RPMI8226 (cell line): ENCODE measurements at regions not wholly inside any gene's neighbourhood (a gene's known extent, or its start where the extent isn't known, plus 50 kb on each side); places are given as distances from the start of the nearest gene placed in this dataset.

ENCODE experiments used
- DNase-seq: peaks from one replicate; pipeline ENCODE4 v3.0.0-alpha.2; 2015

DNA sequence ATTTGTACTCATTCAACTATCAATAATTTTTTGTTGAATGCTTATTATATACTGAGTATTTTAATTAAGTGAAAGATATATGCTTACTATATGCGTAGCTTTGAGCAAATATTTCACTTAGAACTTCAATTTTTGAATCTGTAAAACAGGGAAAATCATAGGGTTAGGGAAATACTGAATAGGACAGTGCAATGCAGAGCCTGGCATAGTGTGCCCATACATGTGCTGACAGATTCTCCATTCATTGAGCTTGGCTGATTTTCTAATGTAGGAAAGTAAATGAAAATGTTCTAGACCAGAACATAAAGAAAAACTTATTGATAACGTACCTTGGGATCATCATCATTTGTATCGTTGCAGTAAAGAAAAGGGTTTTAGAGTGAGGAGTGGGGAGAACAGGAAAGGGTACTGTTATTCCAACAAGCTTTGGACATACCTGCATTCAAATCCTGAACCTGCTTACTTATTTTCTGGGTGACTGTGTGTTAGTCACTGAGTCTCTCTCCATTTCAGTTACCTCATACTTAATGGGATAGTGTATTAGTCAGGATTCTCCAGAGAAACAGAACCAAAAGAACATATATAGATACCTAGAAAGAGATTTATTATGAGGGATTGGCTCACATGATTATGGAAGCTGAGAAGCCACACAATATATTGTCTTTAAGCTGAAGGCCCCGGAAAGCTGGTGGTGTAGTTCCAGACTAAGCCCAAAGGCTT, 436.4 kb downstream of the ADAMTS20 start:
- no peak for DNase-seq

DNA sequence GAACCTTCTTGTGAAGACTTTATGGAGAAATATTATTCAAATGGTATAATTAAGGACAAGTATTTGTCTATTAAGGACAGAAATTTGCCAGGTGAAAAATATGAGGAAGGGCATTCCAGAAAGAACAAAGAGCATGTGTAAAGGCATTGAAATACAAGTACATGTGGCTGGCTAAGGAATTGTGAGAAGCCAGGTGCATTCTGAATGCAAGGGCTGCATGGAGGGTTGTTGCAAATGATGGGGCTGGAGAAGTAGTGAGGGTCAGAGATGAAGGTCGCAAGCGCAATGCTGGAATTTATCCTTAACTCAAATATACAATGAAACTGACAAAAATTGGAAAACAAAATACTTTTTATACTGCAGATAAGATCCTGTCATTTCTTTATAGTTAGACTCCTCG, 437.7 kb downstream of the ADAMTS20 start:
- no peak for DNase-seq

- no peak for DNase-seq
Measured at GRCh38 chr12:43113616-43114015, 438.4 kb downstream of the ADAMTS20 start.

- DNase-seq, result no peak
Measured at GRCh38 chr12:43113135-43113534, 438.9 kb downstream of the ADAMTS20 start.

DNA sequence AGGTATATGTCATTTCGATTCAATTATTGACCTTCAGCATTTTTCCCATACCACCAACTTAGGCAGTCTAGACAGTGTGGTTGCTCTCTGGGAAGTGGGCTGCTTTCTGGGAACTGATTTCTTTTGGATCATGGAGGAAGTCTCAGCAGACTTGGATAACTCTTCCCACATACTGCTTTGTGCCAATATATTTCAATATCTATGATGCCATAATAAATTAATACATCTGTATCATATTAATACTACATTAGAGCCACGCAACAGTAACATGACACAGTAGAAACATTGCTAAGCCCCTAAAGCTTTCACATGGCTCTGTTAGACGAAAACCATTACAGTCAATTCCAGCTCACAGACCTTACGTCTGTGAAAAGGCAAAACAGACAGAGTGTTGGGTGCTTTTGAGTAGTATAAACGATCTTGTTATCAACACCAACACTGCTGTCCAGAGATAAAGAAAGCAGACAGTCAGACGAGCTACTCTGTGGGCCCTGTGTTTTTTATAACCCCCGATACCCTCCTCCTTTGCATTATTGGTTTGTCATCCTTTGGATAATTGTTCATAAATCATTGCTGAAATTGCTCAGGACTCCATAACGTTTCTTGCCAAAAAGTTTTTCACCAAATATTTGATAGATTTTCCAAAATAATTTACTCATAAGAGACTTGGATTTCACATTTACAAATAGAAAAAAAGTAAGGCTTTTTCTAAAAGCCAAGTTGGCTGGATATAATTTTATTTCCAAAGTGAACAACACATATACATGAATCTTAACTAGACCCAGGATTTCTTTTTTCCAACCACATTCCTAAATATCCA, 439.7 kb downstream of the ADAMTS20 start:
- DNase-seq, result no peak

DNA sequence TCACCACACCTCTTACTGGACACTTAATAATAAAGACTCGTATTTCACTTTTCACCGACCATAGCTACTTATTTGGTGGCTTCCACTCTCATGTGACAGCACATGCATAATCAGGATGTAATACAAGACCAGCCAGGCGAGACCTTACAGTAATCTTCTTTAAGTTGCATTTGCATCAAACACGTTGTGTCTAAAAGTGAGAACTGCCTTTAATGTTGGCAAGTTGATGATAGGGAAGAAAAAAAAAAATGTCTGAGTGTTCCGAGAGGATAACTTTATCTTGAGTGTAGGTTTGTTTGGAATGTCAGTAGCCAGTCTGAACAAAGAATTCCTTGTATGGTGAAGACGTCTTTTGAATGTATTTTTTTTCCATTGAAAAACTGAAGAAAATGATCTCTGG, 440.4 kb downstream of the ADAMTS20 start:
- no peak for DNase-seq

- DNase-seq, result no peak
Measured at GRCh38 chr12:43109631-43110345, 442.2 kb downstream of the ADAMTS20 start.

DNA sequence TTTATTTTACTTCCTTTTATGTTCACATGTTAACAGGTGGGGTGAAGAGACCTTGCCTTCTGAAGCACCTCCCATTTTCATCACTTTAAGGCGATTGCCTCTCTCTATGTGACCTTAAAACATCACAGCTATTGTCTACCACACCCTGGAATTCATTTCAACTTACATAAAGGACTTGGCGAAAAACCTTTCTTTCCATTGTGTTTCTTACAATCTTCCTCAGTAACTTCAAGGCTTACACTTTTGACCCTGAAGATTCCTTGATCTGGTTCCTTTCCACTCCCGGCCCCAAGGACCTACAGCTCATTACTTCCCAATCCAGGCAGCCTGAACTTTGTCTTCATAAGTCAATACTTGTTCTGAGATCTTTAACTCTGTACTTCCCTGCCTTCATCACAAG, 443.3 kb downstream of the ADAMTS20 start:
- no peak for DNase-seq

- DNase-seq, result no peak
Measured at GRCh38 chr12:43107026-43107775, 444.8 kb downstream of the ADAMTS20 start.

DNA sequence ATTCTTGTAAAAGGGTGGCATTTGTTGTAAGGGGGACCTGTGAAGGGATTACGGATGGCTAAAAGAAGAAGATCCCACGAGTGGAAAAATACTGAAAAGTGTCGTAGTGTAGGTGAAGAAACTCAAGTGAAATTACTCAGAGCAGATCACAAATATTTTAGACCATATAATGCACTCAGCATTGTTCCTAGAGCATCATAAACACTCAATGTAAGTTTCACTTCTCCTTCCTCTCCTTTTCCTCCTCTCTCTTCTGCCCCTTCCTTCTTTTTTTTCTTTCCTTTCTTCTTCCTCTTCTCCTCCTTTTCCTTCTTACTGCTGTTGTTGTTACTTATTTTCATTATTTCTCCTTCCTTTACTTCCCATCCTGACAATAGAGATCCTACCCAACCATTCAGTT, 445.6 kb downstream of the ADAMTS20 start:
- no peak for DNase-seq

DNA sequence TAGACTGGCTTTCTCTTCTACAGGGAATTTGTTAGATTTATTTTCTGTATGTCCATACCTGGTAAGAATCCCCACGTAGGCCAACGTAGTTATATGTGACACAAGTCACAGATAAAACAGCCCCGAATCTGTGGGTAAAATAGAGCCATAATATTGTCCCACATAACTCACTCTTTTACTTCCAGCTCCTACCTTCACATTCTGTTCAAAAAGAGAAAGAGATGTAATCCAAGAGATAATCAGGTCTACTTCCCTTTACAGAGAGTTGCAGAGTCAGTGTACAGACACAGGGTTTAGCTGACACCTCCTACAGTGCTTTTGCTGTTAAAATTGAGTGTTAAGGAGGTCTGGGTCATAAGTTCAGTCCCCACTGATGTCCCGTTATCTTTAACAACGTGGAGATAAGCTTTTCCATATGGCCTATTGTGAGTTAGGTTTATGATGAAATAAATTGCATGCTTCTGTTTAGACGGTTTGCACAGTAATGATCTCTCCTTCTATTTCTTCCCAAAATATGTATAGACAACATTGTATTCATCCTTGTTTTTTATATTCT, 446.5 kb downstream of the ADAMTS20 start:
- DNase-seq, result no peak

GRCh38 chr12:43104494-43104893, 447.5 kb downstream of the ADAMTS20 start:
- DNase-seq, result no peak

DNA sequence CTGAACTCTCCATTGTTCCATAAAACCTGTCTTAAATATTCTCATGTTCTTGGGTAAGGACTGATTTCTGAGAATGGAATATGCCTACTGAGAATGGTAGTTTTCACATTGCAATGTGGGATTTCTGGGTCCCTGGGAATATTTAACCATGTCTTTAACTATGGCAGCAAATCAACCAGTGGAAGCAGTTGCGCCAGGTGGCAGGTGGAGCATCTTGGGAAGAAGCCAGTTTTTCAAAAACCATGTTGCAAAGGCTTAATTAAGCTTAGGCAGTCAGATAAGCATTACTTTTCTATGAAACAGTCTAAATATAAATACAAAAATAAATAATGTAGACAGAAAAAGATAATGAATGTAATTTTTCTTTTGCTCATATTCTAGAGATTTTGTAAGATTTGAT, 448.1 kb downstream of the ADAMTS20 start:
- no peak for DNase-seq

- no peak for DNase-seq
Measured at GRCh38 chr12:43102546-43103264, 449.3 kb downstream of the ADAMTS20 start.

DNA sequence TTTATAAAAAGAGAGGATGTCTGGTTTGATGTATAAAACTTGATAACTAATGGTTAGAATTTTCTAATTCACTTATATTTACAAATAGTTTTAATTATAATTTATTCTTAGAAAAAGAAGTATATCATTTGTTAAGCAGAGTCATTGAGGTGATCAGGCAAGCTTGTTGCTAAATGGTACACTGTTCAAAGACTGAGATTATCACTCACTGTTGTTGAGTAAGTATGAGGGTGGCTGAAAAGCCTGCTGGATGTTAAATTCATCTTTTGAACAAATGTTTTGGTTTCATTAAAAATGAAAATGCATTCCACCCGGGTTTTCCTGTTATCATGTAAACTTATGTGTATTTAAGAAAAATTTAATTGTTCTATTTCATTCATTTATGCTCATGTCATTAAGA, 451.8 kb downstream of the ADAMTS20 start:
- DNase-seq, result no peak

DNA sequence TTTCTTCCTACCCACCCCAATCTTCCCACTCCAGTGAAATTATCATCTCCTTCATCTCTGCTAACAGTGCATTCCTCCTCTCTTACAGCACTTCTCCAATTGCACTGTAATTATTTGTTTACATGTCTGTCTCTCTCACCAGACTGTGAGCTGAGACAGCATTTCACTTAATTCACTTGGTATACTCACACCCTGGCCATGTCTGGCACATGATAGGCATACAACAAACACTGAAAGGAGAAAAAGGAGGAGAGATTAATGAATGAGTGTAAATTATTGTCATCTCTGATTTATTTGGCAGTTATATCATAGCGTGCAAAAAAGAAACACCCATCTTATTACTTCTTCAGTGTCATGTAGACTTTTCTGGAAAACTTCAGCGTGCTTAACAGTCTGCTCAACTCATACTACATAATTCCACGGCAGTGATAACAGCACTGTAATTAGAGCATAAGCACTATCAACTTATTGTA, 452.3 kb downstream of the ADAMTS20 start:
- no peak for DNase-seq

GRCh38 chr12:43098766-43099550, 453.0 kb downstream of the ADAMTS20 start:
- no peak for DNase-seq

- no peak for DNase-seq
Measured at GRCh38 chr12:43098071-43098470, 453.9 kb downstream of the ADAMTS20 start.

GRCh38 chr12:43097471-43097870, 454.5 kb downstream of the ADAMTS20 start:
- DNase-seq, result no peak

GRCh38 chr12:43095669-43096280, 456.2 kb downstream of the ADAMTS20 start:
- no peak for DNase-seq
